Stomach (tissue), 4 donors: ENCODE measurements at regions not wholly inside any gene's neighbourhood (a gene's known extent, or its start where the extent isn't known, plus 50 kb on each side); places are given as distances from the start of the nearest gene placed in this dataset.

Source experiments
- POLR2A ChIP-seq, 4 donors: fragments of 450-650 bp; IDR thresholded peaks; one replicate each; pipeline ENCODE4 v1.6.1; 2016; ENCODE audit warnings: antibody characterized with exemption in 4 of 4, control low read depth in 2 of 4, mild to moderate bottlenecking in 1 of 4, moderate library complexity in 1 of 4
- POLR2AphosphoS5 ChIP-seq, 3 donors: sonication (generic); formaldehyde crosslinking; IDR thresholded peaks; one replicate each; pipeline ENCODE4 v1.6.1; 2016; ENCODE audit warnings: antibody characterized with exemption in 3 of 3

DNA sequence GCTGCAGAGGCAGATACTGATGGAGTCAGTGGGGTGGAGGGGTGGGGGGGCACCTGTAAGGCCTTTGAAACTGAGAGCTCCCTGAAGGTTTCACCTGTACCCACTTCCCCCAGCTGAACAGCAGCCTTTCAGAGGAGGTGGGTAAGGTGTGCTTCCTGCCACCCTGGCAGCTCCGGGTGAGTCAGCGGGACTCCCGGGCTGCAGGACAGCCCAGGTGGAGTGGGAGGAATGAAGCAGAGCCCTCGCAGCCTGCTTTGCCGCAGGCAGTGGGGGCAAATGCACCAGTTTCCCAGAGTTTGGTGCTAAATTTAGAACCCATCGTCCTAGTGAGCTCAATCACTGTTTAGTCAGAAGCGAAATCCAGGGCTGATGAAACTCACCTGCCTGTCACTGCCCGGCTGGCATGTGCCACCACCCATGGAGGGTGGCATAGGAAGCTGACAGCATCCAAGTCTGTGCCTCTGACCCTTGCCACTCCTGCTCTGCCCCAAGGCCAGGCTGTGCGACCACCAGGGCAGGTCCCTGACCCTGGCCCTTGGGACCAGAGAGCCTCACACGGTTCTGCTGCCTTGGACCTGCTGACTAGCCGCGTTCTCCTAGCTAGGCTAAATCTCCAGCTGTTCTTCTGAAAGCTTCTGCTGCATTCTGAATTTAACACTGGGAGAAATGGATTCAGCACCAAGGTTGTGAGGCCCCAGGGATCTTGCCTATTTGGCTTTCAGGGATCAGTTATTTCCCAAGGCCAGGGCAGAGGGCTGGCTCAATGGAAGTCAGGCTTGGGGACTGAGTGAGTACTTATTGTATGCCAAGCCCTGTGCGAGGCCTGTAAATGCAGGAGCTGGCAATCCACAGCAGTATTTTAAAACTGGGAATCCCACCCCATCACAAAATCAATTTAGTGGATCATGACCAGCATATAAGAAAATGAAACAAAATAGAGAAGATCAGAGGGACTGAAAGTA lies 67.3 kb upstream of the RASGRF1 start:
- no peak for TF ChIP-seq POLR2A (IDR thresholded peaks at IDR 0.05)
- TF ChIP-seq POLR2AphosphoS5 (IDR thresholded peaks at IDR 0.05): no peak
